Hepatocyte (in vitro differentiated cells): ENCODE measurements at regions not wholly inside any gene's neighbourhood (a gene's known extent, or its start where the extent isn't known, plus 50 kb on each side); places are given as distances from the start of the nearest gene placed in this dataset.

ENCODE experiments used
- EZH2phosphoT487 ChIP-seq: fragments of 200-600 bp; sonication (generic); IDR thresholded peaks from one replicate; pipeline ENCODE4 v1.6.1; 2018; ENCODE audit warnings: antibody characterized with exemption, mild to moderate bottlenecking, low read depth, moderate library complexity; ENCODE audit not compliant: unreplicated experiment, severe bottlenecking
- TF ChIP-seq, protein P1 (sequence below): fragments of 200-600 bp; sonication (generic); IDR thresholded peaks from 2 replicates; pipeline ENCODE4 v1.5.1; 2016; ENCODE audit warnings: antibody characterized with exemption, mild to moderate bottlenecking; ENCODE audit not compliant: poor library complexity

DNA sequence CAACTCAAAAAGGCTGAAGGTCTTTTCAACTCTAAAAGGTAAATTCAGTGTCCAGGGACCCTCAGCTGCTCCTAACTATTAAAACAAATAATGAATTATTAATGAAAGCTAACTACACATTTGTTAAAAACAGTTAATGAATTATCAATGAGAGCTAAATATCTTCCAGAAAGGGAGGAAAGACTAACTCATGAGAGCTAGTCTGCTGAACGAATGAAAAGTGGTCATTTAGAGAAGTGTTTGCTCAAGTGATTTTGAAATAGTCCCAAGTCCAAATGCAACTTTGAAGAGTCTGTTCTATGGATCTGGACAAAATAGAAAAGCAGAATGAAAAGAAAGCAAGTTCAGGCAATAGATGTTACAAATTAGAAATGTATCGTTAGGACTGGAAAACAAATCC is 133.9 kb upstream of the SPEF2 start:
- TF ChIP-seq, protein P1, sequence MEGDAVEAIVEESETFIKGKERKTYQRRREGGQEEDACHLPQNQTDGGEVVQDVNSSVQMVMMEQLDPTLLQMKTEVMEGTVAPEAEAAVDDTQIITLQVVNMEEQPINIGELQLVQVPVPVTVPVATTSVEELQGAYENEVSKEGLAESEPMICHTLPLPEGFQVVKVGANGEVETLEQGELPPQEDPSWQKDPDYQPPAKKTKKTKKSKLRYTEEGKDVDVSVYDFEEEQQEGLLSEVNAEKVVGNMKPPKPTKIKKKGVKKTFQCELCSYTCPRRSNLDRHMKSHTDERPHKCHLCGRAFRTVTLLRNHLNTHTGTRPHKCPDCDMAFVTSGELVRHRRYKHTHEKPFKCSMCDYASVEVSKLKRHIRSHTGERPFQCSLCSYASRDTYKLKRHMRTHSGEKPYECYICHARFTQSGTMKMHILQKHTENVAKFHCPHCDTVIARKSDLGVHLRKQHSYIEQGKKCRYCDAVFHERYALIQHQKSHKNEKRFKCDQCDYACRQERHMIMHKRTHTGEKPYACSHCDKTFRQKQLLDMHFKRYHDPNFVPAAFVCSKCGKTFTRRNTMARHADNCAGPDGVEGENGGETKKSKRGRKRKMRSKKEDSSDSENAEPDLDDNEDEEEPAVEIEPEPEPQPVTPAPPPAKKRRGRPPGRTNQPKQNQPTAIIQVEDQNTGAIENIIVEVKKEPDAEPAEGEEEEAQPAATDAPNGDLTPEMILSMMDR = no peak
- no peak for TF ChIP-seq EZH2phosphoT487
